SK-N-MC (cell line): ENCODE measurements at regions not wholly inside any gene's neighbourhood (a gene's known extent, or its start where the extent isn't known, plus 50 kb on each side); places are given as distances from the start of the nearest gene placed in this dataset.

Experiments
- EZH2 ChIP-seq: fragments of 200-600 bp; sonication (generic); IDR thresholded peaks from one replicate; pipeline ENCODE4 v1.6.1; 2017; ENCODE audit warnings: antibody characterized with exemption
- FOXP2 ChIP-seq: optimal IDR thresholded peaks from 2 replicates; pipeline ENCODE3; 2011; ENCODE audit warnings: mild to moderate bottlenecking, moderate library complexity; ENCODE audit not compliant: insufficient read depth; ENCODE audit errors: extremely low read length, control extremely low read depth
- POLR2AphosphoS5 ChIP-seq: IDR thresholded peaks from 2 replicates; pipeline ENCODE4 v1.6.1; 2012; ENCODE audit warnings: mild to moderate bottlenecking, low read depth, low read length, borderline replicate concordance

- TF ChIP-seq EZH2 (no peak), POLR2AphosphoS5 (no peak), FOXP2 (no peak)
Measured at GRCh38 chr10:6780008-6780677, 200.1 kb upstream of the PRKCQ start.
